ENCODE measurements at regions not wholly inside any gene's neighbourhood (a gene's known extent, or its start where the extent isn't known, plus 50 kb on each side); places are given as distances from the start of the nearest gene placed in this dataset.
"Not testable (repeated sequence)": the region's sequence is repeated elsewhere in the genome, so short reads cannot be mapped to it uniquely, and the experiment has no call there.

DNA sequence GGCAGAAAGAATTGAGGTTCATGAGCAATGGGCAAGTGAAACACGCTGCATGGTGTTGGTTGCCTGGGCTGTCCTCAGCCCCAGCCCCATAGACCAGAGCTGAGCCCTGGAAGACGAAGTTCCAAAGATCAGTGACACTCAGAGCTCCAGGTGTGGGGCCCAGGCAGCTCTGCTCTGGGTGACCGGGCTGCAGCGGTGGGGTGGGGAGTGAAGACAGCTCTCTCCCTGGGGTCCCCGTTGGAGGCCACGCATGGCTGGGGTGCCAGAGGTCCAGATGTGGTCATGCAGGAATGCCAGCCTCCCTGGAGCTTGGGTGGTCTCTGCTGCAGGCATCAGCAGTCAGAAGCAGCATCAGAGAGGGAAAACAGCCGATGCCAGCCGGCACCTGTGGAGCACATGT, 165.0 kb upstream of the ERCC6L2 start:
- H3K4me1 ChIP-seq (ENCODE audit: control insufficient read depth in 5 of 5, insufficient read depth in 5 of 5, low read length in 5 of 5): no peaks in the 10 kb centered on the region
- H3K9ac ChIP-seq (ENCODE audit: low read length in 5 of 5): no peak overlapping the region
- no peaks in the 10 kb centered on the region for H3K36me3 ChIP-seq (ENCODE audit: control insufficient read depth in 5 of 5, insufficient read depth in 5 of 5, low read length in 5 of 5)
- no peak overlapping the region for H3K4me3 ChIP-seq (ENCODE audit: low read depth in 1 of 5, low read length in 5 of 5)
- H3K9me3 ChIP-seq (ENCODE audit: control insufficient read depth in 5 of 5, low read length in 5 of 5): peaks cover 0 to 3% (median 2%) of the 10 kb centered on the region in 5 donors
- no peak overlapping the region for H3K27ac ChIP-seq (ENCODE audit: low read depth, low read length)
- peaks cover 0 to 4% (median 0%) of the 10 kb centered on the region in 5 donors for H3K27me3 ChIP-seq (ENCODE audit: control insufficient read depth in 5 of 5, insufficient read depth in 4 of 5, low read length in 5 of 5)

DNA sequence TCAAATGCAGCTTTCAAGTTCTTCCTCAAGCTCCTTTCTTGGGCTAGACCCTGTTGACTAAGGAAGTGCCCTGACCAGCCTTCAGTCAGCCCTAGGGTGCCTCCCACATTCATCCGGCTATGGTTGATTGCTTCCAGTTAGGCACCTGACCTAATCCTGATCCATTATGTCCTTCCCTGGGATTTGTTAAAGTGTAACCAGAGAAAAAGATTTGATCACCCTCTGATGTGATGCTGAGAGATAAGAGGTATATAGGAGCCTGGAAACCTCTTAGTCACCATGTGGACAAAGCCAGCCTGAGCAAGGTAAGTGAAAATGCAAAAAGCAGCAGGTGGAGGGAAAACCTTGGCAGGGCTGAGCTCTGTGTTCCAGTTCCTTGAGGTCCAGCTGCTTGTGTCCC, 178.8 kb upstream of the ERCC6L2 start:
- Histone ChIP-seq H3K4me1 (ENCODE audit: control insufficient read depth in 5 of 5, insufficient read depth in 5 of 5, low read length in 5 of 5) (no peaks in the 10 kb centered on the region), H3K36me3 (ENCODE audit: control insufficient read depth in 5 of 5, insufficient read depth in 5 of 5, low read length in 5 of 5) (no peaks in the 10 kb centered on the region), H3K4me3 (ENCODE audit: low read depth in 1 of 5, low read length in 5 of 5) (no peak overlapping the region), H3K27ac (ENCODE audit: low read depth, low read length) (no peak overlapping the region), H3K9ac (ENCODE audit: low read length in 5 of 5) (no peak overlapping the region), H3K9me3 (ENCODE audit: control insufficient read depth in 5 of 5, low read length in 5 of 5) (no peaks in the 10 kb centered on the region), H3K27me3 (ENCODE audit: control insufficient read depth in 5 of 5, insufficient read depth in 4 of 5, low read length in 5 of 5) (peaks cover 0 to 2% (median 0%) of the 10 kb centered on the region in 5 donors)

DNA sequence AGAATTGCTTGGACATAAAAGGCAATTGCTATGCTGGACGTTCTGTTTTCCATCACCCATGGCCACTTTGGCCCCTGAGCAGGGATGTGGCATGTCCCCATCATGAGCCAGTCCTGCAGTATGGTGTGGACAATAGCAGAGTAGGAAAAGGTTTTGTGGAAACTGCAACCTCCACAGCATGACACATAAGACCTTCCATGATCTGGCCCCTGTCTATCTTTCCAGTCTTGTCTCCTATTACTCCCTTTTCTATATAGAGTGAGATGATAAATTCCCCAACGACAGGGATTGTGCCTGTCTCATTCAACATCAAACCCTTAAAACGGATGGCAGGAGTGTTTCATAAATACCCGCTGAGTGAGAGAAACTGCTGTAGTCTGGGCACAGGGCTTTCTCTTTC, 174.7 kb upstream of the PTCH1 start:
- no peak overlapping the region for H3K9ac ChIP-seq (ENCODE audit: low read length in 5 of 5)
- no peaks in the 10 kb centered on the region for H3K4me1 ChIP-seq (ENCODE audit: control insufficient read depth in 5 of 5, insufficient read depth in 5 of 5, low read length in 5 of 5)
- peaks cover 0 to 3% (median 0%) of the 10 kb centered on the region in 5 donors for H3K27me3 ChIP-seq (ENCODE audit: control insufficient read depth in 5 of 5, insufficient read depth in 4 of 5, low read length in 5 of 5)
- H3K9me3 ChIP-seq (ENCODE audit: control insufficient read depth in 5 of 5, low read length in 5 of 5): no peaks in the 10 kb centered on the region
- no peak overlapping the region for H3K27ac ChIP-seq (ENCODE audit: low read depth, low read length)
- H3K4me3 ChIP-seq (ENCODE audit: low read depth in 1 of 5, low read length in 5 of 5): no peak overlapping the region
- no peaks in the 10 kb centered on the region for H3K36me3 ChIP-seq (ENCODE audit: control insufficient read depth in 5 of 5, insufficient read depth in 5 of 5, low read length in 5 of 5)

DNA sequence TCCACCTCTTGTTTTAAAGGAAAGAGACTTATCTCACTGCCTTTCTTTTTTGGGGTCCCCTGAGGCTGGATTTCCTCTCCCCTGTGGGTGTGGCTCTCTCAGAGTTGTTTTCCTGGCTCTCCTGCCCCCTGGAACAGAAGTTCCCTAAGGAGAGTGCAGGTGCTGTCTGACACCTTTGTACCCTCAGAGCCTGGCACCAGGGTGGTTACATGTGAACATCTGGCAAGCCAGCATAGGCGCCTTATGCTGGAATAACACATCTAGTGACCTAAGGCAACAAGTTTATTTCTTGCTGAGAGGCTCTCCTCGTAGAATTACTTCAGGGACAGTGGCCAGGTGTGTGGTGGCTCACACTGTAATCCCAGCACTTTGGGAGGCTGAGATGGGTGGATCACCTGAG, 172.9 kb upstream of the PTCH1 start:
- Histone ChIP-seq H3K4me3 (ENCODE audit: low read depth in 1 of 5, low read length in 5 of 5) (no peak overlapping the region), H3K4me1 (ENCODE audit: control insufficient read depth in 5 of 5, insufficient read depth in 5 of 5, low read length in 5 of 5) (no peaks in the 10 kb centered on the region), H3K9ac (ENCODE audit: low read length in 5 of 5) (no peak overlapping the region), H3K9me3 (ENCODE audit: control insufficient read depth in 5 of 5, low read length in 5 of 5) (no peaks in the 10 kb centered on the region), H3K27me3 (ENCODE audit: control insufficient read depth in 5 of 5, insufficient read depth in 4 of 5, low read length in 5 of 5) (peaks cover 0 to 3% (median 0%) of the 10 kb centered on the region in 5 donors), H3K27ac (ENCODE audit: low read depth, low read length) (no peak overlapping the region), H3K36me3 (ENCODE audit: control insufficient read depth in 5 of 5, insufficient read depth in 5 of 5, low read length in 5 of 5) (no peaks in the 10 kb centered on the region)

DNA sequence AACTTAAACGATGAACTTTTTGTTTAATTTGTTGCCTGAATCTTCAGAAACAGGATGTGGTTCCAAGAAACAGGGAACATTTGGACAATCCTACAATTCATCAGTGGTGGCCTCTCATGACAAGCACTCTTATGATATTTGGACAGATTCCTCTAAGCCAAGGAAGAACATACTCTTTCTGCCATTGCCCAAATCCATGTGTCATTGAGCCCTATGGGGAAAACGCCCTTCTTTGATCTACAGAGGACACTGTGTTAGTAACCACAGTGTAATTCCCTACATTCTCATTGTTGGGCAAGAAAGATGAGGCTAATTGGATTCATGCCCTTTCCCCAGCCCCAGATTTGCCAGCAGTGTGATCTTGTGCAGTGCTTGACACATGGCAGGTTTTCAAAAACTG, 167.7 kb upstream of the PTCH1 start:
- H3K4me1 ChIP-seq (ENCODE audit: control insufficient read depth in 5 of 5, insufficient read depth in 5 of 5, low read length in 5 of 5): no peaks in the 10 kb centered on the region
- H3K4me3 ChIP-seq (ENCODE audit: low read depth in 1 of 5, low read length in 5 of 5): no peak overlapping the region
- H3K9me3 ChIP-seq (ENCODE audit: control insufficient read depth in 5 of 5, low read length in 5 of 5): no peaks in the 10 kb centered on the region
- no peaks in the 10 kb centered on the region for H3K36me3 ChIP-seq (ENCODE audit: control insufficient read depth in 5 of 5, insufficient read depth in 5 of 5, low read length in 5 of 5)
- peaks cover 0 to 3% (median 0%) of the 10 kb centered on the region in 5 donors for H3K27me3 ChIP-seq (ENCODE audit: control insufficient read depth in 5 of 5, insufficient read depth in 4 of 5, low read length in 5 of 5)
- H3K9ac ChIP-seq (ENCODE audit: low read length in 5 of 5): no peak overlapping the region
- H3K27ac ChIP-seq (ENCODE audit: low read depth, low read length): no peak overlapping the region

DNA sequence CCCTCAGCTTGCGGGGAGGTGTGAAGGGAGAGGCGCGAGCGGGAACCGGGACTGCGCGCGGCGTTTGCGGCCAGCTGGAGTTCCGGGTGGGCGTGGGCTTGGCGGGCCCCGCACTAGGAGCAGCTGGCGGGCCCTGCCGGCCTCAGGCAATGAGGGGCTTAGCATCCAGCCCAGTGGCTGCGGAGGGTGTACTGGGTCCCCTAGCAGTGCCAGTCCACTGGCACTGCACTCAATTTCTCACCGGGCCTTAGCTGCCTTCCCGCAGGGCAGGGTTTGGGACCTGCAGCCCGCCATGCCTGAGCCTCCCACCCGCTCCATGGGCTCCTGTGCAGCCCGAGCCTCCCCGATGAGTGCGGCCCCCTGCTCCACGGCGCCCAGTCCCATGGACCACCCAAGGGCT, 163.5 kb upstream of the PTCH1 start:
- H3K4me1 ChIP-seq (ENCODE audit: control insufficient read depth in 5 of 5, insufficient read depth in 5 of 5, low read length in 5 of 5); H3K27me3 ChIP-seq (ENCODE audit: control insufficient read depth in 5 of 5, insufficient read depth in 4 of 5, low read length in 5 of 5); H3K27ac ChIP-seq (ENCODE audit: low read depth, low read length); H3K36me3 ChIP-seq (ENCODE audit: control insufficient read depth in 5 of 5, insufficient read depth in 5 of 5, low read length in 5 of 5); H3K9me3 ChIP-seq (ENCODE audit: control insufficient read depth in 5 of 5, low read length in 5 of 5); H3K9ac ChIP-seq (ENCODE audit: low read length in 5 of 5); H3K4me3 ChIP-seq (ENCODE audit: low read depth in 1 of 5, low read length in 5 of 5): not testable (repeated sequence)

DNA sequence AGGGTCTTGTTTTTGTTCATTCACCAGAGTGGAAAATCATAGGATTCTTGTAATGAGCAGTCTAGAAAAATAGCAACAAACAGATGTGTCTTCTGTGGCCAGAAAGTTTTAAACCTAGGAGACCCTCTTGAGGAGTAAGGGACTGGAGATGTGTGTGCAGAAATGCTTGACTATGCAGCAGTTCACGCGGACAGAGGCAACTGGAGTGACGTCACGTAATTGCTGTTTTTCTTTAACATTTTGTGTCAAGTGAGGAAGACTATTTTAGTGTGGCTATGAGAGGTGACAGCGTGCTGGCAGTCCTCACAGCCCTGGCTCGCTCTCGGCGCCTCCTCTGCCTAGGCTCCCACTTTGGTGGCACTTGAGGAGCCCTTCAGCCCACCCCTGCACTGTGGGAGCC, 163.1 kb upstream of the PTCH1 start:
- no peaks in the 10 kb centered on the region for H3K9me3 ChIP-seq (ENCODE audit: control insufficient read depth in 5 of 5, low read length in 5 of 5)
- H3K27ac ChIP-seq (ENCODE audit: low read depth, low read length): no peak overlapping the region
- H3K36me3 ChIP-seq (ENCODE audit: control insufficient read depth in 5 of 5, insufficient read depth in 5 of 5, low read length in 5 of 5): no peaks in the 10 kb centered on the region
- no peaks in the 10 kb centered on the region for H3K27me3 ChIP-seq (ENCODE audit: control insufficient read depth in 5 of 5, insufficient read depth in 4 of 5, low read length in 5 of 5)
- H3K4me1 ChIP-seq (ENCODE audit: control insufficient read depth in 5 of 5, insufficient read depth in 5 of 5, low read length in 5 of 5): peaks cover 0 to 3% (median 0%) of the 10 kb centered on the region in 5 donors
- H3K4me3 ChIP-seq (ENCODE audit: low read depth in 1 of 5, low read length in 5 of 5): no peak overlapping the region
- no peak overlapping the region for H3K9ac ChIP-seq (ENCODE audit: low read length in 5 of 5)

DNA sequence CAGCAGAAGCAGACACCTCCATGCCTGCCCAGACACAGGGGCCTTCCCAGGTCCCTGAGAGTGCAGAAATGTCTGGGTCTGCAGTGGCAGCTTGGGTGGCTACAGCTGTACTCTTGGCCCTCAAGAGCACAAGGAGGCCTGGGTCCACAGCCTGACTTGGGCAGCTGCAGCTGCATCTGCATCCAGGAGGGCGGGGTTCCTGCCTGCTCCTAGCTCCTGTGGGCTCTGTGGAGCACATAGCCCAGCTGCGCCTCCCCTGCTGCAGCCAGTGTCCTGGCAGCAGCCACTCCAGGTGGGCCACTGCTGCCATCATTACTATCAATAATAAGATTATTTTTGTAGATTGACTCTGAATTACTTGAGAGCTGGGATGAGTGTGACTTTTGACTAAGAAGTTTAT, 162.0 kb upstream of the PTCH1 start:
- no peak overlapping the region for H3K4me3 ChIP-seq (ENCODE audit: low read depth in 1 of 5, low read length in 5 of 5)
- no peaks in the 10 kb centered on the region for H3K36me3 ChIP-seq (ENCODE audit: control insufficient read depth in 5 of 5, insufficient read depth in 5 of 5, low read length in 5 of 5)
- no peaks in the 10 kb centered on the region for H3K9me3 ChIP-seq (ENCODE audit: control insufficient read depth in 5 of 5, low read length in 5 of 5)
- no peaks in the 10 kb centered on the region for H3K27me3 ChIP-seq (ENCODE audit: control insufficient read depth in 5 of 5, insufficient read depth in 4 of 5, low read length in 5 of 5)
- peaks cover 0 to 3% (median 0%) of the 10 kb centered on the region in 5 donors for H3K4me1 ChIP-seq (ENCODE audit: control insufficient read depth in 5 of 5, insufficient read depth in 5 of 5, low read length in 5 of 5)
- H3K9ac ChIP-seq (ENCODE audit: low read length in 5 of 5): no peak overlapping the region
- H3K27ac ChIP-seq (ENCODE audit: low read depth, low read length): no peak overlapping the region

DNA sequence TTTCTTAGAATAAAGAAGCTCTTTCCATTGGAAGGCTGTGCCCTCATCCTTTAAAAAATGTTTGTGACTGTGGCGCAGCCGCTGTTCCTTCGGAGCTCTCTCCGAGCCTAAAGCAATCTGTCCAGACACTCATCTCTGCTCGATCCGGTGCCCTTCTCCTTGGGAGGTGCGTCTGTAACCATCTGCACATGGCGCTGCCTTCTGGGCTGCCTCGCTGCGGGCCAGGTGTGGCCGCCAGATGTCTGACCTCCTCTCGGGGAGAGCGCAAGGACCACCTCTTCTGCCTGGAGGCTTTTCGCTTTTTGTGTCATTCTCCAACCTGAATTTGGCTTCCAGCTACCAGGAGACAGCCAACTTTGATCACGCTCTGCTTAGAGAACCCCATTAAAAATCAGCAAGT, 153.4 kb upstream of the PTCH1 start:
- Histone ChIP-seq H3K4me3 (ENCODE audit: low read depth in 1 of 5, low read length in 5 of 5) (no peak overlapping the region), H3K4me1 (ENCODE audit: control insufficient read depth in 5 of 5, insufficient read depth in 5 of 5, low read length in 5 of 5) (no peaks in the 10 kb centered on the region), H3K27me3 (ENCODE audit: control insufficient read depth in 5 of 5, insufficient read depth in 4 of 5, low read length in 5 of 5) (peaks cover 0 to 16% (median 9%) of the 10 kb centered on the region in 5 donors), H3K27ac (ENCODE audit: low read depth, low read length) (no peak overlapping the region), H3K36me3 (ENCODE audit: control insufficient read depth in 5 of 5, insufficient read depth in 5 of 5, low read length in 5 of 5) (no peaks in the 10 kb centered on the region), H3K9me3 (ENCODE audit: control insufficient read depth in 5 of 5, low read length in 5 of 5) (no peaks in the 10 kb centered on the region), H3K9ac (ENCODE audit: low read length in 5 of 5) (no peak overlapping the region)

DNA sequence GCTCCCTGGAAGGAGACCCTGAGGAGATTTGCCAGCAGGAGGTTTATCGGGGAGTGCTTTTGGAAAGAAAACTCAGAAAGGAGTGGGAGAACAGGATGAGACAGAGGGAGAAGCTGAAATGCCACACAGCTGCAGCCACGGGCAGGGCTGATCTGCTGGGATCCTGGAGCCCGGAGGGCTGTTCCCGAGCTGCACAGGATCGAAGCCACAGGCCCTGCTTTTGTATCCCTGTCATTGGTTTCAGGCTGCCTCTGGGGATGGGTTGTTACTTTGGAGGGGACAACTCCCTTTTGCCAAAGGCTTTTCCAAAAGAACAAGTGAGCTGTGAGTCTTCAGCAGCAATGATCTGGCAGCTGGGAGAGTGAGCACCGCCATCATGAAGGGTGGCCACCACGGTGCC, 152.5 kb upstream of the PTCH1 start:
- Histone ChIP-seq H3K4me3 (ENCODE audit: low read depth in 1 of 5, low read length in 5 of 5) (no peak overlapping the region), H3K4me1 (ENCODE audit: control insufficient read depth in 5 of 5, insufficient read depth in 5 of 5, low read length in 5 of 5) (no peaks in the 10 kb centered on the region), H3K27ac (ENCODE audit: low read depth, low read length) (no peak overlapping the region), H3K9ac (ENCODE audit: low read length in 5 of 5) (no peak overlapping the region), H3K27me3 (ENCODE audit: control insufficient read depth in 5 of 5, insufficient read depth in 4 of 5, low read length in 5 of 5) (peaks cover 0 to 16% (median 9%) of the 10 kb centered on the region in 5 donors), H3K36me3 (ENCODE audit: control insufficient read depth in 5 of 5, insufficient read depth in 5 of 5, low read length in 5 of 5) (no peaks in the 10 kb centered on the region), H3K9me3 (ENCODE audit: control insufficient read depth in 5 of 5, low read length in 5 of 5) (no peaks in the 10 kb centered on the region)

DNA sequence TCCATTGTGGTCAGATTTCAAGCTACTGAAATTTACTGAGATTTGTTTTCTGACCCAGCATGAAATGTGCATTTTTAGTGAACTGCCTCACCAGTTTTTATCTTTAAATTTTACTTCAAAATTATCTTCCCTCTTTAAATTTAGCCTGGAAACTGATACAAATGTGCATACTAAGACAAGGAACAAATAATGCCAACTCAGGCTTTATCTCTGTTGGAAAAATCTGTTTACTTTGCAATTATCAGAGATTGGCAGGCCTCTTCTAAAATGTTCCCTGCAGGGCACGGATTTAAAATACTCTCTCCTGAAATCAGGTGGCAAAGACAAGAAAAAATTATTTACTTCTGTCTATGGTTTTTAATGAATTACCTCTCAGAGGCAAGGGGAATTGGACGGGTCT, 151.0 kb upstream of the PTCH1 start:
- Histone ChIP-seq H3K27me3 (ENCODE audit: control insufficient read depth in 5 of 5, insufficient read depth in 4 of 5, low read length in 5 of 5) (peaks cover 0 to 16% (median 9%) of the 10 kb centered on the region in 5 donors), H3K4me3 (ENCODE audit: low read depth in 1 of 5, low read length in 5 of 5) (no peak overlapping the region), H3K36me3 (ENCODE audit: control insufficient read depth in 5 of 5, insufficient read depth in 5 of 5, low read length in 5 of 5) (no peaks in the 10 kb centered on the region), H3K9me3 (ENCODE audit: control insufficient read depth in 5 of 5, low read length in 5 of 5) (no peaks in the 10 kb centered on the region), H3K27ac (ENCODE audit: low read depth, low read length) (no peak overlapping the region), H3K9ac (ENCODE audit: low read length in 5 of 5) (no peak overlapping the region), H3K4me1 (ENCODE audit: control insufficient read depth in 5 of 5, insufficient read depth in 5 of 5, low read length in 5 of 5) (no peaks in the 10 kb centered on the region)
